MM.1S (cell line): ENCODE measurements at regions not wholly inside any gene's neighbourhood (a gene's known extent, or its start where the extent isn't known, plus 50 kb on each side); places are given as distances from the start of the nearest gene placed in this dataset.

ENCODE experiments used
- CTCF ChIP-seq: fragments of 300-600 bp; sonication (generic); IDR thresholded peaks from 2 replicates; pipeline ENCODE4 v1.5.1; 2016; ENCODE audit warnings: antibody characterized with exemption, low read length, mixed read lengths
- EZH2 ChIP-seq: fragments of 300-600 bp; sonication (generic); optimal IDR thresholded peaks from 2 replicates; pipeline ENCODE3; 2017; ENCODE audit warnings: low read depth, mild to moderate bottlenecking, antibody characterized with exemption, low read length, mixed read lengths

GRCh38 chr19:46926170-46927071, 65.6 kb downstream of the ARHGAP35 start:
- no peak for TF ChIP-seq EZH2
- TF ChIP-seq CTCF = no peak
